IMR-90 (cell line): ENCODE measurements at regions not wholly inside any gene's neighbourhood (a gene's known extent, or its start where the extent isn't known, plus 50 kb on each side); places are given as distances from the start of the nearest gene placed in this dataset.

ENCODE experiments used
- ATAC-seq: fragments of 200-7000 bp; cut with Tn5 transposase; 2 replicates; pipeline ENCODE4 v1.9.1; 2020; ENCODE audit warnings: low read depth, mild to moderate bottlenecking, moderate library complexity
- BruUV-seq: library from RNA; stranded (reverse); fragments of 400-500 nt; replicated peaks from 2 replicates; lab custom pipeline; 2021; lab: Mats Ljungman, UMichigan
- CTCF ChIA-PET: fragments of 300-600 bp; formaldehyde crosslinking; extraction: SDS; loops from one replicate; lab custom pipeline; 2021; ENCODE audit warnings: antibody characterized with exemption; lab: Yijun Ruan, JAX
- POLR2A ChIA-PET: fragments of 300-600 bp; sonication (Branson Sonifier 250); formaldehyde crosslinking; loops from one replicate; lab custom pipeline; 2022; ENCODE audit warnings: antibody characterized with exemption; ENCODE audit not compliant: unreplicated experiment; lab: Charles Lee
- DNase-seq: peaks from one replicate; pipeline ENCODE4 v3.0.0; 2013
- H2AFZ ChIP-seq: replicated peaks from 2 replicates; pipeline ENCODE3; 2013; ENCODE audit warnings: low read length, mild to moderate bottlenecking; ENCODE audit not compliant: poor library complexity
- H2AK5ac ChIP-seq: 2 replicates; pipeline ENCODE4 v1.6.1; 2013; ENCODE audit warnings: low read depth, low read length, inconsistent platforms
- H2AK9ac ChIP-seq: replicated peaks from 2 replicates; pipeline ENCODE3; 2013; ENCODE audit warnings: mild to moderate bottlenecking, low read depth, low read length, moderate library complexity; ENCODE audit not compliant: poor library complexity
- H2BK120ac ChIP-seq: 2 replicates; pipeline ENCODE4 v1.6.1; 2013; ENCODE audit warnings: low read depth, low read length, inconsistent platforms
- H2BK15ac ChIP-seq: 3 replicates; pipeline ENCODE4 v1.6.1; 2013; ENCODE audit warnings: low read depth, low read length, inconsistent platforms
- H2BK20ac ChIP-seq: 2 replicates; pipeline ENCODE4 v1.6.1; 2013; ENCODE audit warnings: low read depth, mild to moderate bottlenecking, inconsistent platforms, low read length, moderate library complexity
- H2BK5ac ChIP-seq: 2 replicates; pipeline ENCODE4 v1.6.1; 2013; ENCODE audit warnings: mild to moderate bottlenecking, low read depth, low read length, inconsistent platforms; ENCODE audit not compliant: poor library complexity, severe bottlenecking
- H3K14ac ChIP-seq: replicated peaks from 2 replicates; pipeline ENCODE4 v1.6.1; 2013; ENCODE audit warnings: low read depth, low read length, inconsistent platforms
- H3K18ac ChIP-seq: 2 replicates; pipeline ENCODE4 v1.6.1; 2013; ENCODE audit warnings: low read depth, low read length, control low read depth
- H3K23ac ChIP-seq: 2 replicates; pipeline ENCODE4 v1.6.1; 2013; ENCODE audit warnings: low read depth, low read length, inconsistent platforms
- H3K27ac ChIP-seq: 2 replicates; pipeline ENCODE4 v1.5.1; 2013; ENCODE audit warnings: mild to moderate bottlenecking, control low read depth, low read length; ENCODE audit not compliant: insufficient read depth
- H3K27me3 ChIP-seq: 2 replicates; pipeline ENCODE4 v1.6.1; 2013; ENCODE audit warnings: low read length; ENCODE audit not compliant: control insufficient read depth, insufficient read depth
- H3K36me3 ChIP-seq: 2 replicates; pipeline ENCODE4 v1.6.1; 2013; ENCODE audit warnings: low read length, mixed read lengths; ENCODE audit not compliant: control insufficient read depth, insufficient read depth
- H3K4ac ChIP-seq: 2 replicates; pipeline ENCODE4 v1.6.1; 2013; ENCODE audit warnings: low read depth, low read length, inconsistent platforms
- H3K4me1 ChIP-seq: 2 replicates; pipeline ENCODE4 v1.6.1; 2013; ENCODE audit warnings: low read length, mixed read lengths; ENCODE audit not compliant: control insufficient read depth, insufficient read depth
- H3K4me2 ChIP-seq: 2 replicates; pipeline ENCODE4 v1.6.1; 2013; ENCODE audit warnings: low read depth, mild to moderate bottlenecking, control low read depth, low read length, moderate library complexity
- H3K4me3 ChIP-seq: 2 replicates; pipeline ENCODE4 v1.5.1; 2013; ENCODE audit warnings: low read depth, mild to moderate bottlenecking, control low read depth, low read length, moderate library complexity; ENCODE audit not compliant: insufficient read depth
- H3K56ac ChIP-seq: 2 replicates; pipeline ENCODE4 v1.6.1; 2013; ENCODE audit warnings: low read length, inconsistent platforms; ENCODE audit not compliant: insufficient read depth; ENCODE audit errors: extremely low read depth
- H3K79me1 ChIP-seq, 2 experiments: 2 replicates each; pipeline ENCODE4 v1.6.1; 2013; ENCODE audit warnings: low read length in 2 of 2, inconsistent platforms in 1 of 2, low read depth in 1 of 2
- H3K9ac ChIP-seq: 2 replicates; pipeline ENCODE4 v1.6.1; 2013; ENCODE audit warnings: low read depth, low read length, control low read depth
- H3K9me1 ChIP-seq: 2 replicates; pipeline ENCODE4 v1.6.1; 2013; ENCODE audit warnings: low read length, inconsistent platforms; ENCODE audit not compliant: insufficient read depth
- H3K9me3 ChIP-seq: 2 replicates; pipeline ENCODE4 v1.6.1; 2013; ENCODE audit warnings: low read length; ENCODE audit not compliant: control insufficient read depth, insufficient read depth
- H4K20me1 ChIP-seq: 2 replicates; pipeline ENCODE4 v1.6.1; 2013; ENCODE audit warnings: low read length, inconsistent platforms; ENCODE audit not compliant: insufficient read depth
- H4K5ac ChIP-seq: 2 replicates; pipeline ENCODE4 v1.6.1; 2013; ENCODE audit warnings: mild to moderate bottlenecking, low read depth, low read length, control low read depth
- H4K8ac ChIP-seq, 2 experiments: 2 replicates each; pipeline ENCODE4 v1.6.1; 2013; ENCODE audit warnings: low read depth in 2 of 2, low read length in 2 of 2, control low read depth in 1 of 2, inconsistent platforms in 1 of 2
- H4K91ac ChIP-seq: 2 replicates; pipeline ENCODE4 v1.6.1; 2013; ENCODE audit warnings: low read depth, low read length, inconsistent platforms; ENCODE audit not compliant: insufficient read depth
- BHLHE40 ChIP-seq: fragments of 150-350 bp; IDR thresholded peaks from 2 replicates; pipeline ENCODE4 v1.6.1; 2016; ENCODE audit warnings: mild to moderate bottlenecking, low read depth, low read length
- CEBPB ChIP-seq: IDR thresholded peaks from 2 replicates; pipeline ENCODE4 v1.6.1; 2012; ENCODE audit warnings: low read depth, low read length, improper control_type of control experiment
- CHD1 ChIP-seq: IDR thresholded peaks from 2 replicates; pipeline ENCODE4 v1.6.1; 2012; ENCODE audit warnings: low read depth, low read length, improper control_type of control experiment
- FOS ChIP-seq: fragments of 150-350 bp; IDR thresholded peaks from 2 replicates; pipeline ENCODE4 v1.6.1; 2016; ENCODE audit warnings: low read depth, low read length
- MAFK ChIP-seq: IDR thresholded peaks from 2 replicates; pipeline ENCODE4 v1.6.1; 2012; ENCODE audit warnings: low read depth, low read length, improper control_type of control experiment
- MAZ ChIP-seq: IDR thresholded peaks from 2 replicates; pipeline ENCODE4 v1.6.1; 2012; ENCODE audit warnings: low read depth, mild to moderate bottlenecking, low read length, improper control_type of control experiment, moderate library complexity, borderline replicate concordance
- MXI1 ChIP-seq: IDR thresholded peaks from 2 replicates; pipeline ENCODE4 v1.6.1; 2012; ENCODE audit warnings: low read depth, mild to moderate bottlenecking, low read length, moderate library complexity, borderline replicate concordance
- NFE2L2 ChIP-seq: fragments of 150-350 bp; IDR thresholded peaks from 2 replicates; pipeline ENCODE4 v1.6.1; 2016; ENCODE audit warnings: low read depth, mild to moderate bottlenecking, low read length
- POLR2A ChIP-seq: IDR thresholded peaks from 2 replicates; pipeline ENCODE4 v1.6.1; 2012; ENCODE audit warnings: mild to moderate bottlenecking, low read depth, low read length
- RAD21 ChIP-seq: IDR thresholded peaks from 2 replicates; pipeline ENCODE4 v1.6.1; 2012; ENCODE audit warnings: low read length, improper control_type of control experiment
- RCOR1 ChIP-seq: IDR thresholded peaks from 2 replicates; pipeline ENCODE4 v1.6.1; 2012; ENCODE audit warnings: mild to moderate bottlenecking, low read length, improper control_type of control experiment; ENCODE audit not compliant: insufficient replicate concordance
- RFX5 ChIP-seq: IDR thresholded peaks from 2 replicates; pipeline ENCODE4 v1.8.0; 2012; ENCODE audit warnings: low read depth, mild to moderate bottlenecking, low read length, moderate library complexity
- SMC3 ChIP-seq: fragments of 150-350 bp; IDR thresholded peaks from 2 replicates; pipeline ENCODE4 v1.6.1; 2016; ENCODE audit warnings: low read depth, mild to moderate bottlenecking, antibody characterized with exemption, low read length, moderate library complexity
- WGBS, 2 experiments: methylation state at CpG; one replicate each; pipeline versions ENCODE4 v1.1.5 to v1.1.7; 2013; ENCODE audit warnings: missing lambda C conversion rate in 2 of 2; ENCODE audit not compliant: insufficient read length in 1 of 2; ENCODE audit errors: extremely low coverage in 2 of 2; 5-methylcytosine and 5-hydroxymethylcytosine counted together
- dilution Hi-C: fragments of 300-500 bp; cut with HindIII; formaldehyde crosslinking; loops from one replicate; pipeline ENCODE4 v1.14.3; 2018; ENCODE audit warnings: low sequenced_read_pairs; ENCODE audit not compliant: unreplicated experiment
- in situ Hi-C: fragments of 300-500 bp; cut with MboI; formaldehyde crosslinking; loops from 3 replicates; pipeline ENCODE4 v1.14.3; 2019; ENCODE audit warnings: low sequenced_read_pairs, inconsistent platforms, mixed read lengths
- intact Hi-C: fragments of 100-400 bp; cut with micrococcal nuclease; formaldehyde crosslinking; loops from 2 replicates; pipeline ENCODE4 v1.10.0; 2022
- TF ChIP-seq, protein P1 (sequence below): fragments of 150-350 bp; IDR thresholded peaks from 2 replicates; pipeline ENCODE4 v1.6.1; 2016; ENCODE audit warnings: low read depth, mild to moderate bottlenecking, low read length, moderate library complexity, borderline replicate concordance
- TF ChIP-seq, protein P2 (sequence below): conservative IDR thresholded peaks from 2 replicates; pipeline ENCODE4 v1.5.1; 2012; ENCODE audit warnings: mild to moderate bottlenecking, low read depth, low read length, improper control_type of control experiment
- TF ChIP-seq, protein P3 (sequence below): fragments of 150-350 bp; IDR thresholded peaks from 2 replicates; pipeline ENCODE4 v1.6.1; 2017; ENCODE audit warnings: mild to moderate bottlenecking, antibody characterized with exemption, low read length, low read depth

DNA sequence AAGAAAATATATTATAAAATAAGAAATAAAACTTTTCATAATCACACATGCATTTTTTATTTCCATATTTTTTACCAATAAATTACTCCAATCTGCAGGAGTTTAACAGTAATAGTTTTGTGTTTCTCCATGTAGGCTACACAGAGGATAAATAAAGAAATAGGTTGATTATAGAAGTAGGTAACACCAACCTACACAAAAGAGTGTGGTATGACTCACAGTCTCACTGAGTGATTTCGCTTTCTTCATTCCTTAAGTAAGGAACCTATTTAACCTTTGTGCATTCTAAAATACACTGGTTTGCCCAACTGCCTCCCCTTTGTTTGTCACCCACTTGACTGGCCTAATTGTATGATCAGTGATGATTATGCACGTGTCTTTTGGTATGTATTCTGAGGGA is 244.2 kb upstream of the RIMS1 start:
- Histone ChIP-seq H4K5ac (no peak overlapping the region), H2BK5ac (no peak overlapping the region), H3K4ac (no peak overlapping the region), H3K23ac (no peak overlapping the region), H2BK20ac (no peak overlapping the region), H3K9me1 (no peaks in the 10 kb centered on the region), H2AK9ac (no peak overlapping the region), H3K9ac (no peak overlapping the region), H3K4me1 (no peaks in the 10 kb centered on the region), H2AK5ac (no peak overlapping the region), H3K9me3 (no peaks in the 10 kb centered on the region), H3K27ac (no peak overlapping the region), H3K36me3 (no peaks in the 10 kb centered on the region), H3K27me3 (no peaks in the 10 kb centered on the region), H3K4me2 (no peak overlapping the region), H3K18ac (no peak overlapping the region), H2BK120ac (no peak overlapping the region), H4K8ac (no peak overlapping the region), H4K20me1 (no peaks in the 10 kb centered on the region), H3K14ac (no peak overlapping the region), H3K79me1 (no peaks in the 10 kb centered on the region), H2BK15ac (no peak overlapping the region), H4K91ac (no peak overlapping the region), H3K4me3 (no peak overlapping the region), H3K56ac (no peak overlapping the region), H2AFZ (no peak overlapping the region)
- BruUV-seq: no TSS peak
- POLR2A ChIA-PET: no interaction called here
- no peak for ATAC-seq
- dilution Hi-C loops (no loop called here), intact Hi-C loops (no loop called here), in situ Hi-C loops (no loop called here)
- no peak for TF ChIP-seq BHLHE40
- TF ChIP-seq, protein P1, sequence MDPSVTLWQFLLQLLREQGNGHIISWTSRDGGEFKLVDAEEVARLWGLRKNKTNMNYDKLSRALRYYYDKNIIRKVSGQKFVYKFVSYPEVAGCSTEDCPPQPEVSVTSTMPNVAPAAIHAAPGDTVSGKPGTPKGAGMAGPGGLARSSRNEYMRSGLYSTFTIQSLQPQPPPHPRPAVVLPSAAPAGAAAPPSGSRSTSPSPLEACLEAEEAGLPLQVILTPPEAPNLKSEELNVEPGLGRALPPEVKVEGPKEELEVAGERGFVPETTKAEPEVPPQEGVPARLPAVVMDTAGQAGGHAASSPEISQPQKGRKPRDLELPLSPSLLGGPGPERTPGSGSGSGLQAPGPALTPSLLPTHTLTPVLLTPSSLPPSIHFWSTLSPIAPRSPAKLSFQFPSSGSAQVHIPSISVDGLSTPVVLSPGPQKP: no peak
- TF ChIP-seq MXI1: no peak
- TF ChIP-seq, protein P2, sequence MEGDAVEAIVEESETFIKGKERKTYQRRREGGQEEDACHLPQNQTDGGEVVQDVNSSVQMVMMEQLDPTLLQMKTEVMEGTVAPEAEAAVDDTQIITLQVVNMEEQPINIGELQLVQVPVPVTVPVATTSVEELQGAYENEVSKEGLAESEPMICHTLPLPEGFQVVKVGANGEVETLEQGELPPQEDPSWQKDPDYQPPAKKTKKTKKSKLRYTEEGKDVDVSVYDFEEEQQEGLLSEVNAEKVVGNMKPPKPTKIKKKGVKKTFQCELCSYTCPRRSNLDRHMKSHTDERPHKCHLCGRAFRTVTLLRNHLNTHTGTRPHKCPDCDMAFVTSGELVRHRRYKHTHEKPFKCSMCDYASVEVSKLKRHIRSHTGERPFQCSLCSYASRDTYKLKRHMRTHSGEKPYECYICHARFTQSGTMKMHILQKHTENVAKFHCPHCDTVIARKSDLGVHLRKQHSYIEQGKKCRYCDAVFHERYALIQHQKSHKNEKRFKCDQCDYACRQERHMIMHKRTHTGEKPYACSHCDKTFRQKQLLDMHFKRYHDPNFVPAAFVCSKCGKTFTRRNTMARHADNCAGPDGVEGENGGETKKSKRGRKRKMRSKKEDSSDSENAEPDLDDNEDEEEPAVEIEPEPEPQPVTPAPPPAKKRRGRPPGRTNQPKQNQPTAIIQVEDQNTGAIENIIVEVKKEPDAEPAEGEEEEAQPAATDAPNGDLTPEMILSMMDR: no peak
- TF ChIP-seq POLR2A: no peak
- no peak for TF ChIP-seq SMC3
- TF ChIP-seq MAFK: no peak
- no peak for TF ChIP-seq CEBPB
- TF ChIP-seq RCOR1: no peak
- TF ChIP-seq CHD1: no peak
- no peak for TF ChIP-seq RFX5
- no peak for TF ChIP-seq MAZ
- TF ChIP-seq NFE2L2: no peak
- TF ChIP-seq, protein P3, sequence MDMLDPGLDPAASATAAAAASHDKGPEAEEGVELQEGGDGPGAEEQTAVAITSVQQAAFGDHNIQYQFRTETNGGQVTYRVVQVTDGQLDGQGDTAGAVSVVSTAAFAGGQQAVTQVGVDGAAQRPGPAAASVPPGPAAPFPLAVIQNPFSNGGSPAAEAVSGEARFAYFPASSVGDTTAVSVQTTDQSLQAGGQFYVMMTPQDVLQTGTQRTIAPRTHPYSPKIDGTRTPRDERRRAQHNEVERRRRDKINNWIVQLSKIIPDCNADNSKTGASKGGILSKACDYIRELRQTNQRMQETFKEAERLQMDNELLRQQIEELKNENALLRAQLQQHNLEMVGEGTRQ: no peak
- TF ChIP-seq FOS: no peak
- no peak for TF ChIP-seq RAD21
- CTCF ChIA-PET: no interaction called here
- no peak for DNase-seq
- no CpG with 5 or more reads among the region's 2 CpGs for WGBS, 2 experiments
